K562 (cell line): ENCODE measurements at regions not wholly inside any gene's neighbourhood (a gene's known extent, or its start where the extent isn't known, plus 50 kb on each side); places are given as distances from the start of the nearest gene placed in this dataset.

Source experiments
- ATAC-seq: fragments of 200-7000 bp; cut with Tn5 transposase; 3 replicates; pipeline ENCODE4 v1.9.1; 2020; ENCODE audit warnings: moderate library complexity
- BruUV-seq: library from RNA; stranded (reverse); fragments of 400-500 nt; replicated peaks from 2 replicates; lab custom pipeline; 2021; lab: Mats Ljungman, UMichigan
- CTCF ChIA-PET: fragments of 300-600 bp; formaldehyde crosslinking; extraction: SDS; loops from one replicate; lab custom pipeline; 2021; ENCODE audit warnings: low intra/inter-chr PET ratio; lab: Yijun Ruan, JAX
- POLR2A ChIA-PET: fragments of 300-600, 350-650 bp; sonication (Branson Sonifier 250); formaldehyde crosslinking; extraction: SDS; loops from one replicate; lab custom pipeline; 2021; ENCODE audit warnings: antibody characterized with exemption, inconsistent platforms; lab: Yijun Ruan, JAX
- DNase-seq, 4 experiments: peaks; one replicate each; pipeline versions ENCODE4 v3.0.0 to v3.0.0-alpha.2; 2011 to 2018; ENCODE audit warnings: low spot score in 3 of 4, mixed read lengths in 3 of 4; ENCODE audit errors: extremely low read depth in 1 of 4
- FAIRE-seq: peaks from 2 replicates; lab custom pipeline; 2011; peaks lifted over from hg19 to GRCh38; lab: Jason Lieb, UNC
- H2AFZ ChIP-seq: 2 replicates; pipeline ENCODE4 v1.6.0; 2011; ENCODE audit warnings: low read depth, low read length, control low read depth, inconsistent platforms
- H3K27ac ChIP-seq: fragments of 200-600 bp; 3 replicates; pipeline ENCODE4 v1.8.0; 2011; ENCODE audit warnings: low read depth, mild to moderate bottlenecking, control low read depth, inconsistent platforms, low read length, moderate library complexity, mixed read lengths; ENCODE audit errors: extremely low read depth
- H3K27me3 ChIP-seq, 2 experiments: fragments of 300-600 bp in 1 of 2; 2 replicates in 1 of 2; 3 replicates in 1 of 2; pipeline versions ENCODE4 v1.6.0 to v1.8.0; 2011; ENCODE audit warnings: inconsistent platforms in 2 of 2, low read length in 2 of 2, mild to moderate bottlenecking in 1 of 2, mixed read lengths in 1 of 2, moderate library complexity in 1 of 2; ENCODE audit not compliant: control insufficient read depth in 2 of 2, insufficient read depth in 2 of 2
- H3K36me3 ChIP-seq: fragments of 300-600 bp; 3 replicates; pipeline ENCODE4 v1.8.0; 2011; ENCODE audit warnings: mild to moderate bottlenecking, low read length, inconsistent platforms; ENCODE audit not compliant: control insufficient read depth, insufficient read depth
- H3K4me1 ChIP-seq, 2 experiments: fragments of 200-600 bp in 1 of 2; replicated peaks in 1 of 2; 2 replicates in 1 of 2; 3 replicates in 1 of 2; pipeline versions ENCODE4 v1.5.1 to v1.8.0; 2011; ENCODE audit warnings: inconsistent platforms in 2 of 2, low read length in 2 of 2, mild to moderate bottlenecking in 1 of 2, mixed read lengths in 1 of 2, moderate library complexity in 1 of 2; ENCODE audit not compliant: control insufficient read depth in 2 of 2, insufficient read depth in 2 of 2
- H3K4me2 ChIP-seq: 2 replicates; pipeline ENCODE4 v1.6.1; 2011; ENCODE audit warnings: low read length, control low read depth, inconsistent platforms, mixed read lengths; ENCODE audit not compliant: insufficient read depth
- H3K4me3 ChIP-seq: fragments of 200-600 bp; sonication (generic), shearing (Covaris generic); 2 replicates; pipeline ENCODE4 v1.5.1; 2016; ENCODE audit warnings: control low read depth, inconsistent platforms
- H3K79me2 ChIP-seq: fragments of 200-600 bp; 3 replicates; pipeline ENCODE4 v1.8.0; 2011; ENCODE audit warnings: low read length, inconsistent platforms; ENCODE audit not compliant: control insufficient read depth, insufficient read depth
- H3K9ac ChIP-seq, 2 experiments: 2 replicates each; pipeline versions ENCODE4 v1.6.0 to v1.6.1; 2011; ENCODE audit warnings: low read depth in 2 of 2, low read length in 2 of 2, control low read depth in 1 of 2, inconsistent platforms in 1 of 2, mild to moderate bottlenecking in 1 of 2, mixed read lengths in 1 of 2; ENCODE audit not compliant: insufficient read depth in 1 of 2
- H3K9me1 ChIP-seq: one replicate; pipeline ENCODE4 v1.6.0; 2011; ENCODE audit warnings: inconsistent platforms, mild to moderate bottlenecking, low read length, moderate library complexity; ENCODE audit not compliant: control insufficient read depth, insufficient read depth
- H3K9me3 ChIP-seq: replicated peaks from 2 replicates; pipeline ENCODE4 v1.5.1; 2011; ENCODE audit warnings: low read depth, low read length, inconsistent platforms; ENCODE audit not compliant: control insufficient read depth, insufficient read depth
- H4K20me1 ChIP-seq: replicated peaks from 2 replicates; pipeline ENCODE4 v1.6.1; 2011; ENCODE audit warnings: low read length, inconsistent platforms, mixed read lengths; ENCODE audit not compliant: control insufficient read depth, insufficient read depth
- ETV5 ChIP-seq: sonication (generic); formaldehyde crosslinking; IDR thresholded peaks from 2 replicates; pipeline ENCODE4 v1.4.0; 2020; ENCODE audit warnings: low read depth, mild to moderate bottlenecking, missing genetic modification reagents
- HDAC6 ChIP-seq: IDR thresholded peaks from 2 replicates; pipeline ENCODE4 v1.6.1; 2012; ENCODE audit warnings: low read depth, mild to moderate bottlenecking, control low read depth, inconsistent platforms, low read length, moderate library complexity
- KLF10 ChIP-seq: fragments of 250-450 bp; sonication (Bioruptor Pico); IDR thresholded peaks from 2 replicates; pipeline ENCODE4 v1.6.1; 2021; ENCODE audit warnings: matching md5 sums
- MAZ ChIP-seq, 2 experiments: fragments of 450-650 bp in 1 of 2; sonication (generic) in 1 of 2; formaldehyde crosslinking; IDR thresholded peaks in 1 of 2; conservative IDR thresholded peaks in 1 of 2; 2 replicates each; pipeline versions ENCODE4 v1.4.0 to v1.5.0; 2020; ENCODE audit warnings: mild to moderate bottlenecking in 1 of 2, missing genetic modification reagents in 1 of 2
- MYBL2 ChIP-seq, 2 experiments: fragments of 450-650 bp in 1 of 2; sonication (generic) in 1 of 2; formaldehyde crosslinking in 1 of 2; IDR thresholded peaks; 2 replicates each; pipeline versions ENCODE4 v1.6.1 to v1.8.1; 2017 to 2022; ENCODE audit warnings: borderline replicate concordance in 1 of 2, inconsistent platforms in 1 of 2, low read depth in 1 of 2, mild to moderate bottlenecking in 1 of 2, missing genetic modification reagents in 1 of 2, moderate library complexity in 1 of 2
- NR1H2 ChIP-seq: sonication (generic); formaldehyde crosslinking; IDR thresholded peaks from 2 replicates; pipeline ENCODE4 v1.4.0; 2020; ENCODE audit warnings: mild to moderate bottlenecking, missing genetic modification reagents
- TBP ChIP-seq: optimal IDR thresholded peaks from 2 replicates; pipeline ENCODE3; 2011; ENCODE audit warnings: low read depth, low read length, improper control_type of control experiment
- TRIM24 ChIP-seq, 2 experiments: fragments of 450-650 bp; IDR thresholded peaks; 2 replicates each; pipeline ENCODE4 v1.6.1; 2016
- ZNF518B ChIP-seq: fragments of 250-450 bp; sonication (Bioruptor Pico); IDR thresholded peaks from 2 replicates; pipeline ENCODE4 v1.5.0; 2021; ENCODE audit warnings: mild to moderate bottlenecking, moderate library complexity
- ZNF583 ChIP-seq: fragments of 250-450 bp; sonication (Bioruptor Pico); IDR thresholded peaks from 2 replicates; pipeline ENCODE4 v1.4.0; 2020
- WGBS: fragments of 100-300 bp; shearing (Covaris generic); methylation state at CpG from one replicate; pipeline ENCODE4 v1.1.6; 2016; ENCODE audit warnings: low coverage, mixed read lengths; ENCODE audit not compliant: insufficient coverage; ENCODE audit errors: missing lambda C conversion rate; 5-methylcytosine and 5-hydroxymethylcytosine counted together
- in situ Hi-C: fragments of 300-500 bp; cut with MboI; formaldehyde crosslinking; loops from 4 replicates; pipeline ENCODE4 v1.15.0; 2018; ENCODE audit warnings: inconsistent platforms, mixed read lengths
- intact Hi-C: fragments of 100-400 bp; cut with micrococcal nuclease; formaldehyde crosslinking; loops from 2 replicates; pipeline ENCODE4 v1.14.2; 2022

- DNase-seq, result no peak
- Histone ChIP-seq H3K4me3 (no peak overlapping the region), H3K9me1 (peaks cover 2% of the 10 kb centered on the region), H3K4me1 (no peaks in the 10 kb centered on the region), H3K4me2 (no peak overlapping the region), H3K27ac (no peak overlapping the region), H3K9ac (no peak overlapping the region), H3K79me2 (no peaks in the 10 kb centered on the region), H4K20me1 (0 out of 2 replicates have a peak, but pooled peaks cover 4% of the 10 kb centered on the region), H2AFZ (no peak overlapping the region), H3K36me3 (no peaks in the 10 kb centered on the region), H3K9me3 (no peaks in the 10 kb centered on the region), H3K27me3 (peaks cover 6 to 67% of the 10 kb centered on the region in 2 experiments; a peak in 4 of 5 replicates)
- TF ChIP-seq KLF10 (no peak), NR1H2 (CRISPR knock-in tag) (no peak), HDAC6 (no peak), MYBL2 (IDR thresholded peaks at IDR 0.05; ENCODE audit: low read depth) (no peak), MYBL2 (CRISPR knock-in tag; IDR thresholded peaks at IDR 0.05; ENCODE audit: borderline replicate concordance) (no peak)
- in situ Hi-C loops, result no loop called here
- intact Hi-C loops, result no loop called here
- 0% methylated on average over 14 of the region's 16 CpGs for WGBS
- no peak for ATAC-seq
- BruUV-seq, result no TSS peak
- CTCF ChIA-PET, result no interaction called here
- POLR2A ChIA-PET, result interaction anchor here (0.7 kb wide), 1 partner anchor 132 kb away, joined by 3 read pairs; no protein-coding TSS in a partner anchor
- no peak for FAIRE-seq
Observed at GRCh38 chr2:238564286-238564920, 137.7 kb downstream of the ASB1 start.

- H3K4me3 ChIP-seq, result no peak overlapping the region
- DNase-seq (no peak), ATAC-seq (no peak), FAIRE-seq (no peak)
- H3K27me3 ChIP-seq, result peaks cover 9 to 66% of the 10 kb centered on the region in 2 experiments; a peak in 4 of 5 replicates
- no peaks in the 10 kb centered on the region for H3K79me2 ChIP-seq
- ChIA-PET CTCF (no interaction called here), POLR2A (interaction anchor here (0.5 kb wide), 1 partner anchor 21 kb away, joined by 3 read pairs; no protein-coding TSS in a partner anchor)
- no peaks in the 10 kb centered on the region for H3K9me3 ChIP-seq
- no peaks in the 10 kb centered on the region for H3K36me3 ChIP-seq
- no TSS peak for BruUV-seq
- no peak overlapping the region for H3K4me2 ChIP-seq
- H3K4me1 ChIP-seq, result no peaks in the 10 kb centered on the region
- no peak overlapping the region for H2AFZ ChIP-seq
- H3K9ac ChIP-seq, result no peak overlapping the region
- no peak overlapping the region for H3K27ac ChIP-seq
- 1% methylated on average over 6 of the region's 6 CpGs for WGBS
- peaks cover 2% of the 10 kb centered on the region for H3K9me1 ChIP-seq
- in situ Hi-C loops (no loop called here), intact Hi-C loops (no loop called here)
- 0 out of 2 replicates have a peak, but pooled peaks cover 3% of the 10 kb centered on the region for H4K20me1 ChIP-seq
- TF ChIP-seq ETV5 (CRISPR knock-in tag) (no peak), TRIM24 (IDR thresholded peaks at IDR 0.05) (no peak), ZNF518B (no peak), ZNF583 (no peak), TBP (no peak), MAZ (CRISPR knock-in tag; conservative IDR thresholded peaks at IDR 0.05 in 1 of 2, IDR thresholded peaks at IDR 0.05 in 1 of 2) (no peak)
Observed at GRCh38 chr2:238565031-238565430, 138.3 kb downstream of the ASB1 start.
